GM12891 (cell line): ENCODE measurements at regions not wholly inside any gene's neighbourhood (a gene's known extent, or its start where the extent isn't known, plus 50 kb on each side); places are given as distances from the start of the nearest gene placed in this dataset.

Experiments used
- POLR2A ChIP-seq: IDR thresholded peaks from 2 replicates; pipeline ENCODE4 v1.6.1; 2011; ENCODE audit warnings: low read depth, low read length, control low read depth
- TAF1 ChIP-seq: IDR thresholded peaks from 2 replicates; pipeline ENCODE4 v1.6.1; 2011; ENCODE audit warnings: low read depth, low read length, control low read depth

- TF ChIP-seq TAF1 (no peak), POLR2A (no peak)
Measured at GRCh38 chr5:148730270-148730669, 75.9 kb upstream of the HTR4 start.
